HG03097 (cell line): ENCODE measurements at regions not wholly inside any gene's neighbourhood (a gene's known extent, or its start where the extent isn't known, plus 50 kb on each side); places are given as distances from the start of the nearest gene placed in this dataset.

Source experiments
- ATAC-seq: cut with Tn5 transposase; IDR thresholded peaks from one replicate; pipeline ENCODE4 v1.9.1; 2021; ENCODE audit not compliant: unreplicated experiment, low FRiP score

- no peak for ATAC-seq
Observed at GRCh38 chr5:3943859-3944258, 348.2 kb downstream of the IRX1 start.

- no peak for ATAC-seq
Observed at GRCh38 chr5:3944930-3945329, 349.3 kb downstream of the IRX1 start.

DNA sequence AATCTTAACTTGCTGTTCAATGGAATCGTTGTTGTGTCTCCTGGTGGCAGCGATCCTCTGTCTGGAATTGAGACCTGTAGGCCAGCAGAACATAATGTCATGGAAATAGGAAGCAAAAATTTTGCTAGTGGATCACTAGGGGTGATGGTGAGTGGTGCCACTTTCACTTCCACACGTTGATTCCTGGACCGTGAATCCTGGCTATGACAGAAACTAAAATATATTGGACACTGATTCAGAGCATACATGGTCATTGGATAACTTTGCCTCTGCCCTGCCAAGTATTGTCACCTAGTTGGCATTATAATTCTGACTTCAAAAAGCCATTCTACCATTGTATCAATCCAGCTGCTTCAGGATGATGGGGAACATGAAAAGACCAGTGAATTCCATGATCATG, 353.2 kb downstream of the IRX1 start:
- no peak for ATAC-seq

GRCh38 chr5:3954199-3954598, 358.6 kb downstream of the IRX1 start:
- ATAC-seq, result no peak

DNA sequence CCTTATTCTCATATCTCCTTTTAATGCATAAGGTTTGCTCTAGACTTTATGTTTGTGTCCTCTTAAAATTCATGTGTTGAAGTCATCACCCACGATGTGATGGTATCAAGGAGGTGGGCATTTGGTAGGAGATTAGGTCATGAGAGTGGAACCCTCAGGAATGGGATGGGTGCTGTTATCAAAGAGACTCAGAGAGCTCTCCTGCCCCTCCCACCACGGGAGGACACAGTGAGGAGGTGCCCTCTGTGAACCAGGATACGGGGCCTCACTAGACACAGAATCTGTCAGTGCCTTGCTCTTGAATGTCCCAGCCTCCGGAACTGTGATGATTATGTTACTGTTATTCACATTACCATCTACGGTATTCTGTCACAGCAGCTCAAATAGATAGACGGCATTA, 359.0 kb downstream of the IRX1 start:
- no peak for ATAC-seq

- ATAC-seq, result no peak
Observed at GRCh38 chr5:3957658-3958057, 362.0 kb downstream of the IRX1 start.

DNA sequence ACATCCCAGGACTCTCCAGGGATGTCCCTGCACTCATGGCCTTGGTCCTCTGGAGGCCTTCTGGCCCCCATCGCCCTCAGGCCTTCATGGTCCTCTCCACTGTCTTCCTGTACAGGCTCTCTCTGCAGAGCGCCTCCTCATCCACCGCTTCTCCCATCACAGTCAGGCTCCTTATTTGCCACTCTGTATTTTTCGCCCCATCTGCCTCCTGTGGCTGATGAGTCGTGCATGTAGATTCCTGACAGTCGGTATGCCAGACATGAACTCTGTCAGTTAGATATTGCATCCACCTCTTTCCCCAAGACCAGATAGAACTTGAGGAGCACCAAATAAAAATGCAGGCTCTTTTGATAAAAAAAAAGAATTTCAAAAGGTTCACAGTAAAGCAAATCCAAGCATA, 362.8 kb downstream of the IRX1 start:
- no peak for ATAC-seq

DNA sequence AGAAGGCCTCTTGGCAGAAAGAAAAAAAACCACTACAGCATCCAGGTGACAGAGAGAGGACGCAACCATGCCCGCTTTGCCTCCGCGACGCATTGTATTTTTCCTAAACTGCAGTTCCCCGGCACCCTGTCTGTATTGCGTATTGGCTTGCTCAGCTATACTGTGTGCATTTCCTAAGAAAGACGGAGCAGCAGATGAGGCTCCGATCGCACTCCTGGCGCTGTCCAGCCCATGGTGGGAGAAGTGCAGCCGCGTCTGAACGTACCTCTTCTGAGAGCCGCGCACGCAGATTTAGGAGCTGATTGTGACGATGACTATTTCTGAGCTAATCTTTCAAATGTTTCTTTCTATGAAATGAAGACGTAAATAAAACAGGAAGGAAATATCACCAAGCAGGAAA, 366.5 kb downstream of the IRX1 start:
- no peak for ATAC-seq

- ATAC-seq, result no peak
Observed at GRCh38 chr5:3963652-3964051, 368.0 kb downstream of the IRX1 start.

DNA sequence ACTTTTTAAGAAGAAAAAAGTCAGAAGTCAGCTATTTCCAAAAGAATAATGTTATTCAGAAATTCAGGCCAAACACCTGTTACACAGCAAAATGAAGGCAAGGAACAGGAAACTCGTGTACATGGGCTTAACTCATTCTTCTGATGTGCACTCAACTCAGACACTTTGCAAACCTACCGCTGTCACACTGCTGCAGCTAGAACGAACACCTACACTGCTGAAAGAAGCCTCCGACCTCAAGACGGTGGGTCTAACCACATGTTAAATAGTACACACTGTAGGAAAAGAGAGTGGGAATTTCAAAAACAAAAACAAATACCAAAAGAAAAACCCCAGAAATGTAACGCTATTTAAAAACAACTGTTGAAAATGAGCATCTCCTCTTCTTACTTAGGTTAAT, 384.5 kb downstream of the IRX1 start:
- ATAC-seq, result no peak

GRCh38 chr5:3987867-3988266, 392.2 kb downstream of the IRX1 start:
- no peak for ATAC-seq

DNA sequence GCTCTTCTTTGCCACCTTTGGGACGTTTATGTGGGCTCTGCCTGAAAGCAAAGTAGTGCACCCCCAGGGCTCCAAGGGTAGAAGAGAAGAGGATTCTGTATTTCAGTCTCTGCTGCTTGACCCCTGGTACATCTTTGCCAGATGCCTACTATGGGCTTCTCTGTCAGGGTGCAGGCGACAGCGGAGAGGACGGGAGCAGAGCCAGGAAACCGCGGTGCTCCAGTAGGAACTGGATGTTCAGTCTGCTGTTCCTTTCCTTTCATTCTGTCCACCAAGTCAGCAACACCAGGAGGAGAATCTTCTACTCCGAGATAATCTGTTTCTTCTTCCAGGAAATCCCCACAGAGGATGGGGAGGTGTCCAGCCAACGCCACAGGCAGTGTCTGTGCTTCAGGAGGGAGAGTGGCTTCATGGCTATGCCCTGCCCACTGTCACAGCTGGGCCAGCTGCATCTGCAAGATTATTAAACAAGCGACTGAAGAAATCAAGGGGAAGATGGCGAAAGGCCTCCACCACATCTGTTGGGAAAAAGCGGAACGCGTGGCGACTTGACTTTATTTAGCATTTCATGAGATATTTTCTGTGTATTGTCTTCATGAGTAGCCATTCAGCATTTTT, 398.3 kb downstream of the IRX1 start:
- ATAC-seq, result no peak

DNA sequence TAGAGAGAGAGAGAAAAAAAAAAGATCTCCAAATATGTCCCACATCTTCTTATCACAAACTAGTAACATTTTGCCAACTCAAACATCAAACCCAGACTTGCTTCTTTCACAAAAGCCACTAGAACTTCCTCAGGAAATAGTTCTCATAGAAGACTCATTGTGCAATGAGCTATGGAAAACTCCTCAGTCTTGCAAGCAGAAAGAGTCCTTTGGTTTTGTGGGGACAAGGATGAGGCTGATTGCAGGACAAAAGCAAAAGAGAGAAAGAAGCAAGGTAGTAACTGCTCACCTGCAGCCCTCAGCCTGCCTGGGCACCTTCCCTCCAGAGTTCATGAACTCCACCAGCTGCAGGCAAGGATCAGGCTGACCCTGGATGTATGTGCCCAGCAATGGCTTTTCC, 399.0 kb downstream of the IRX1 start:
- ATAC-seq, result no peak

DNA sequence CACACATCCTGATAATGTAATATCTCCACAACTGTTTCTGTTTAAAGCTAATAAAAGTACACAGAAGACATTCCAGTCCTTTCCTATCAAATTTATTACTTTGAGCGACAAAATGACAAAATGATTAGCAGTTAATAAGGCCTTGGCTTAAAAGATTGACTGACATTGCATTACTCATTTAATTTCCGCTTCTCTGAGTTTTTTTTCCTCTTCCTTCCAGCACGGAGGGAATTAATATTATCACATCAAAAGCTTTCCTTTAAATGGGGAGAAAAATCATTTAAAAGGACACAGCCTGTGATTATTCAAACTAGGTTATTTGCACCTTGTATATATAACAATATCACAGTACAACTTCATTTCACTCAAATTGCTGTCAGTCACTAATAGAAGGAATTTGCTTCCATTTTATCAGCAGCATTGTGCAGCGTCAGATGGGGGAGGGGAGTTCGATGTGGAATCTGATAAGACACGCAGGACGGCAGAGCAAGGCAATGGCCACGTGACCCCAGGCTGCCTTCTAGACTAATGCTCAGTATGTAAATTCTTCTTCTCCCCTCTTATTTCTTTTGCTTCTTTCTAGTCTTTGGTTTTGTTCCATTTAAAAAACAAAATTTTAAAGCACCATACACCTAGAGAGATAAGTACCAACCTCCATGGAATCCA, 400.5 kb downstream of the IRX1 start:
- no peak for ATAC-seq

- no peak for ATAC-seq
Observed at GRCh38 chr5:3996707-3997336, 401.2 kb downstream of the IRX1 start.

GRCh38 chr5:3997670-3998069, 402.0 kb downstream of the IRX1 start:
- no peak for ATAC-seq

DNA sequence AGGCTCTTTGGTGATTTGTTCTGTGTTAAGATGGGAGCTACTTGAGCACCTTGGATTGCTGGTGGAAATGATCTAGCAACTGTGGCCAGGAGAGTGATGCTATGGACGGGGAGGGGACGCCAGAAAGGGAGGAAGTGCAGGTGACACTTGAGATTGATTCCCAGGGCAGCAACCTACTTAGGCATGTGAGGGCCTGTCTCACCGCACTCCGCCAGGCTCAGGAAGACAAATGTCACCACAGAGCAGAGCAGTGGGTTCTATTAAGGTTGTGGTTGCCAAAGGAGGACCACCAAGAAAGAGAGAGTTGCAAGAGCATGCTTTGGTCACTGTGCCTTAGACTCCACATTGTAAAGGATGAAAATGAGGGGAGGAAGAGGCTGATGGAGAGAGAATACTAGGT, 404.3 kb downstream of the IRX1 start:
- no peak for ATAC-seq

DNA sequence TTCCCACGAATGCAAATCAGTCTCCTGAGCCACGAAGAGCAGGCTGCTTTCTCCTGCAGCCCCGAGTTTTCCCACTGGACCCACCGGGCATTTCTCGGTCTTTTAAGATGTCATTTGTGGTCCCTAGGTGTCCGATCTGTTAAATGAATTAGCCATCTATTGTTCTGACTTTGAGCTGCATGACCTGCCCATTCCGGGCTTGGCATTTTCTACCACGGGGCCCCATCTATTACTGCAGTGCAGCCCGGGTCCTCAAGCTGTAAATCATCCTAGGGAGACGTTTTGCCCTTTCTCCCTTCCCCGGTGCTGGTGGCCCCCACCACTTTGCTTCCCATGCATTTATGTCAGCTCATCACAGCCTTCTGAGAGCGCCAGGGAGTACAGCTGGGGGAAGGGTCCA, 405.4 kb downstream of the IRX1 start:
- ATAC-seq, result no peak

- no peak for ATAC-seq
Observed at GRCh38 chr5:4001758-4002533, 406.3 kb downstream of the IRX1 start.

DNA sequence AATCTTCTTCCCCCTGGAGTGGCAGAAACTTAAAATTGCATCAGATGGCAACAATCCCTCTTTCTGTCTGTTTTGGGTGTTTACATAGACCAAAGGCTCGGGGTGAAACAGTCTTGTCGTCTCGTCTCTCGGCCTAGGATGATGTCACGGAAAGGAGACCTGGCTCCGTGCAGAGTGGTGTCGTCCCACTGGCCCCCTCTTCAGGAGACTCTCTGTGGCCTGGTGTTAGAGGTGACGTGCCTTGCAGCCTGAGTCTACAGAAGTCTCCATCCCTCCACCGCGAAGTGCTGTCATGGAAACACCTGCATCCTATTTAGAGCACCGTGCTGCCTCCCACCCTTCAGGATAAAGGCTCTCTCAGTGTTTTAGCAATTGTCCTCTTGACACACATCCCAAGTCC, 409.7 kb downstream of the IRX1 start:
- ATAC-seq, result no peak

DNA sequence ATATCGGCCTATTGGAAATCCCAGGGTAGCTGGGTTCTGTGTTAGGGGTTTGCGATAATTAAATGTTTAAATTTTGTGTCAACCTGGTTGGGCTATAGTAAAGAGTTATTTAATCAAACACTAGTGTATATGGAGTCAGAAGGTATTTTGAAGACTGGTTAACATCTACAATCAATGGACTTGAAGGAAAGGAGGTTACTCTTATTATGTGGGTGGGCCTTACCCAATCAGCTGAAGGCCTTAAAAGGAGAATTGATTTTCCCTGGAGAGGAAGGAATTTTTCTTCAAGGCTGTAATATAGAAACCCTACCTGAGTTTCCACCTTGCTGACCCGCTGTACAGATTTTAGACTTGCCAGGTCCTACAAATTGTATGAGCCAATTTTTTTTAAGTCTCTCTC, 411.4 kb downstream of the IRX1 start:
- no peak for ATAC-seq

- ATAC-seq, result no peak
Observed at GRCh38 chr5:4011943-4012342, 416.3 kb downstream of the IRX1 start.
